PC-3 (cell line): ENCODE measurements at regions not wholly inside any gene's neighbourhood (a gene's known extent, or its start where the extent isn't known, plus 50 kb on each side); places are given as distances from the start of the nearest gene placed in this dataset.

ENCODE experiments used
- CTCF ChIP-seq: fragments of 300-600 bp; sonication (generic); conservative IDR thresholded peaks from 2 replicates; pipeline ENCODE4 v1.5.1; 2017; ENCODE audit warnings: antibody characterized with exemption, low read depth, mild to moderate bottlenecking, low read length
- EZH2 ChIP-seq: fragments of 300-600 bp; sonication (generic); IDR thresholded peaks from one replicate; pipeline ENCODE4 v1.6.1; 2017; ENCODE audit warnings: antibody characterized with exemption, mild to moderate bottlenecking, low read length; ENCODE audit not compliant: unreplicated experiment
- EZH2phosphoT487 ChIP-seq: fragments of 300-600 bp; sonication (generic); IDR thresholded peaks from 2 replicates; pipeline ENCODE4 v1.6.1; 2018; ENCODE audit warnings: mild to moderate bottlenecking, antibody characterized with exemption, low read length, borderline replicate concordance

GRCh38 chr1:209364716-209365115, 218.8 kb upstream of the CAMK1G start:
- TF ChIP-seq CTCF (no peak), EZH2 (no peak), EZH2phosphoT487 (no peak)
